GM12892 (cell line): ENCODE measurements at regions not wholly inside any gene's neighbourhood (a gene's known extent, or its start where the extent isn't known, plus 50 kb on each side); places are given as distances from the start of the nearest gene placed in this dataset.

ENCODE experiments used
- POLR2A ChIP-seq: IDR thresholded peaks from 2 replicates; pipeline ENCODE4 v1.6.1; 2011; ENCODE audit warnings: low read depth, low read length, control low read depth
- POLR2AphosphoS5 ChIP-seq: IDR thresholded peaks from 2 replicates; pipeline ENCODE4 v1.6.1; 2011; ENCODE audit warnings: low read depth, low read length, control low read depth
- TAF1 ChIP-seq: IDR thresholded peaks from 2 replicates; pipeline ENCODE4 v1.6.1; 2011; ENCODE audit warnings: low read depth, mild to moderate bottlenecking, control low read depth, low read length, borderline replicate concordance

GRCh38 chr7:68963552-68963951, 634.7 kb upstream of the AUTS2 start:
- TF ChIP-seq TAF1 (no peak), POLR2A (no peak), POLR2AphosphoS5 (no peak)
